HUES64 (cell line): ENCODE measurements at regions not wholly inside any gene's neighbourhood (a gene's known extent, or its start where the extent isn't known, plus 50 kb on each side); places are given as distances from the start of the nearest gene placed in this dataset.

Experiments used
- H3K27ac ChIP-seq: 2 replicates; pipeline ENCODE4 v1.7.0; 2013; ENCODE audit warnings: low read depth, low read length, inconsistent platforms
- H3K27me3 ChIP-seq: 2 replicates; pipeline ENCODE4 v1.6.1; 2013; ENCODE audit warnings: mild to moderate bottlenecking, low read length; ENCODE audit not compliant: insufficient read depth
- H3K36me3 ChIP-seq: 2 replicates; pipeline ENCODE4 v1.6.1; 2013; ENCODE audit warnings: mild to moderate bottlenecking, low read length; ENCODE audit not compliant: insufficient read depth
- H3K4me1 ChIP-seq: 2 replicates; pipeline ENCODE4 v1.6.1; 2013; ENCODE audit warnings: mild to moderate bottlenecking, low read length, moderate library complexity; ENCODE audit not compliant: insufficient read depth
- H3K4me3 ChIP-seq: 2 replicates; pipeline ENCODE4 v1.5.1; 2013; ENCODE audit warnings: mild to moderate bottlenecking, low read length, moderate library complexity
- H3K9ac ChIP-seq: 2 replicates; pipeline ENCODE4 v1.6.1; 2013; ENCODE audit warnings: mild to moderate bottlenecking, low read depth, low read length
- H3K9me3 ChIP-seq: 2 replicates; pipeline ENCODE4 v1.6.1; 2013; ENCODE audit warnings: low read depth, low read length; ENCODE audit not compliant: insufficient read depth
- WGBS: fragments of 150-250, 120-280 bp; methylation state at CpG from one replicate; pipeline ENCODE4 v1.1.7; 2013; ENCODE audit warnings: missing lambda C conversion rate; 5-methylcytosine and 5-hydroxymethylcytosine counted together

- Histone ChIP-seq H3K9me3 (no peaks in the 10 kb centered on the region), H3K27me3 (no peaks in the 10 kb centered on the region), H3K27ac (no peak overlapping the region), H3K36me3 (no peaks in the 10 kb centered on the region), H3K9ac (no peak overlapping the region), H3K4me3 (no peak overlapping the region), H3K4me1 (peaks cover 11% of the 10 kb centered on the region)
- 97% methylated on average over 6 of the region's 7 CpGs for WGBS
Measured at GRCh38 chr5:67679184-67679841, 482.7 kb upstream of the CD180 start.

DNA sequence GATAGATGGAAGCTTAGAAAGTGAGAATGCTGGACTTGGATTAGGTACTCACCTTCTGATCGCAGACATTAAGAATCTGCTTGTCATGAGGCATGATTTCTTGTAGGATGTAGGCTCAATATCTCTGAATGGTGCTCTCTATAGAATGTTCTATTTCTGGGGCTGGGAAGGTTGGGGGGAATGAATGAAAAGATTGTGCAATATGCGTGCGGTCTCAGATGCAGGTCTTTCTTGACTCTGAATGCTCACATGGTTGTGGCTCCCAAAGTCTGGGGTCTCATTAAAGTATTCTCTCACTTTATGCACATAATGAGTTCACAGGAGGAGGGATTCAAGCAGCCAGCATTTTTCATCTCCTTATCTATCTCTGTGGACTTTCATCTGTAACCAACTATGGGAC, 482.0 kb upstream of the CD180 start:
- no peak overlapping the region for H3K4me3 ChIP-seq
- peaks cover 11% of the 10 kb centered on the region for H3K4me1 ChIP-seq
- no peaks in the 10 kb centered on the region for H3K36me3 ChIP-seq
- no peak overlapping the region for H3K27ac ChIP-seq
- H3K27me3 ChIP-seq: no peaks in the 10 kb centered on the region
- no peak overlapping the region for H3K9ac ChIP-seq
- H3K9me3 ChIP-seq: no peaks in the 10 kb centered on the region
- 96% methylated on average over 3 of the region's 3 CpGs for WGBS

GRCh38 chr5:67677422-67677970, 480.9 kb upstream of the CD180 start:
- WGBS: 93% methylated on average over 2 of the region's 2 CpGs
- H3K4me3 ChIP-seq: no peak overlapping the region

DNA sequence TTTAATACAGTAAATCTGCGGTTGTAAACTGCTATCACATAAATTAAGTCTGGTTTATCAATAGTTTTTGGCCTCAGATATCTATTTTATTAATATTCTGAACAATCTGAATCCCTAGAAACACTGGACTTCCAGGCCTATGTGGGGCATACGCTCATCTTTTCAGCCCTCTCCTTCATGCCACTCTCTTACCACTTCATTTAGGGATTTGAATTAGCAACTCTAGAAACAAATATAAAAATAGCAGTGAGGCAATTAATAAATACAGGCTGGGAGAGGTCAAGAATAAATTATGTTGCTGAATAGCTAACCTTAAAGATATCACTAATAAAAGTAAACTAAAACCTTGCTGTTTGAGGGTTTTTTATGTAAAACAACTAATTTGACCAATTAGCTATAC, 480.3 kb upstream of the CD180 start:
- Histone ChIP-seq H3K36me3 (no peaks in the 10 kb centered on the region), H3K27ac (no peak overlapping the region), H3K27me3 (no peaks in the 10 kb centered on the region), H3K9ac (no peak overlapping the region), H3K4me1 (peaks cover 11% of the 10 kb centered on the region), H3K4me3 (no peak overlapping the region), H3K9me3 (no peaks in the 10 kb centered on the region)
- WGBS: 100% methylated on average over 1 of the region's 2 CpGs

More at GRCh38 chr5:67677422-67677970, 480.9 kb upstream of the CD180 start:
- no peak overlapping the region for H3K27ac ChIP-seq
- H3K9ac ChIP-seq: no peak overlapping the region
- no peaks in the 10 kb centered on the region for H3K27me3 ChIP-seq
- H3K36me3 ChIP-seq: no peaks in the 10 kb centered on the region
- H3K9me3 ChIP-seq: no peaks in the 10 kb centered on the region
- H3K4me1 ChIP-seq: peaks cover 11% of the 10 kb centered on the region

DNA sequence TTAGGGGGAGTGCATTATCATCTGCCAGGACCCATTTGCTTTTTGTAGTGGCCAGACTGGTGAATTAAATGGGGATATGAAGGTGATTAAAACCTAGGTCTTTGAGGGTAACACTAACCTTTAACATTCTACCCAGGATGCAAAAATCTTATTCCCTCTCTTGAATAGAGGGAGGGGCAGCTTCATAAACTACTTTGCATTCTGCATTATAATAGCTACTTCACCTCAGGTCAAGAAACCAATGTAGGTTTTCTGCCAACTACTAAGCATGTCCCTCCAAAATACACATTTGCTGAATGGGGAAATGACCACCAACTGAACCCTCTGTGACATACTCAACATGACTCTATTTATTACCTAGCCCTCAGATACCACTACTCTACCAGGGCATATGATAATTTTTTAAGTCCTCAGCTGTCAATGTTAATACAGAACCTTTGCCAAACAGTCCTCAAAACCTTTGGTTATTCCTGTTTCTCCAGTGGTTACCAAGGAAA, 477.6 kb upstream of the CD180 start:
- H3K9ac ChIP-seq: no peak overlapping the region
- H3K9me3 ChIP-seq: no peaks in the 10 kb centered on the region
- H3K27me3 ChIP-seq: no peaks in the 10 kb centered on the region
- no peak overlapping the region for H3K27ac ChIP-seq
- peaks cover 6% of the 10 kb centered on the region for H3K4me1 ChIP-seq
- H3K36me3 ChIP-seq: no peaks in the 10 kb centered on the region
- H3K4me3 ChIP-seq: no peak overlapping the region

- Histone ChIP-seq H3K36me3 (no peaks in the 10 kb centered on the region), H3K27me3 (no peaks in the 10 kb centered on the region), H3K27ac (no peak overlapping the region), H3K9me3 (0 out of 2 replicates have a peak, but pooled peaks cover 3% of the 10 kb centered on the region), H3K4me3 (no peak overlapping the region), H3K4me1 (no peaks in the 10 kb centered on the region), H3K9ac (no peak overlapping the region)
Measured at GRCh38 chr5:67673618-67674017, 477.0 kb upstream of the CD180 start.

GRCh38 chr5:67673180-67673579, 476.6 kb upstream of the CD180 start:
- Histone ChIP-seq H3K4me1 (no peaks in the 10 kb centered on the region), H3K27ac (no peak overlapping the region), H3K27me3 (no peaks in the 10 kb centered on the region), H3K36me3 (no peaks in the 10 kb centered on the region), H3K9me3 (0 out of 2 replicates have a peak, but pooled peaks cover 3% of the 10 kb centered on the region), H3K4me3 (no peak overlapping the region), H3K9ac (no peak overlapping the region)
- WGBS: 91% methylated on average over 3 of the region's 3 CpGs

GRCh38 chr5:67672636-67673035, 476.0 kb upstream of the CD180 start:
- 100% methylated on average over 1 of the region's 1 CpG for WGBS
- H3K4me1 ChIP-seq: no peaks in the 10 kb centered on the region

DNA sequence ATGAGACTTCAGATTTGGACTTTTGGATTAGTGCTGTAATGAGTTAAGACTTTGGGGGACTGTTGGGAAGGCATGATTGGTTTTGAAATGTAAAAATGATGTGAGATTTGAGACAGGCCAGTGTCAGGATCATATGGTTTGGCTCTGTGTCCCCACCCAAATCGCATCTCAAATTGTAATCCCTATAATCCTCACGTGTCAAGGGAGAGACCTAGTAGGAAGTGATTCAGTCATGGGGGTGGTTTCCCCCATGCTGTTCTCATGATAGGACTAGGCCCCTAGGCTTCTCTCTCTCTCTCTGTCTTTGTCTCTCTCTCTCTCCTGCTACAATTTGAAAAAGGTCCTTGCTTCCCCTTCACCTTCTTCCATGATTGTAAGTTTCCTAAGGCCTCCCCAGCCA, 473.3 kb upstream of the CD180 start:
- Histone ChIP-seq H3K4me3 (no peak overlapping the region), H3K4me1 (no peaks in the 10 kb centered on the region), H3K36me3 (no peaks in the 10 kb centered on the region), H3K9ac (no peak overlapping the region), H3K27ac (no peak overlapping the region), H3K27me3 (no peaks in the 10 kb centered on the region), H3K9me3 (peaks cover 19% of the 10 kb centered on the region)
- WGBS: 100% methylated on average over 2 of the region's 2 CpGs

More at GRCh38 chr5:67672636-67673035, 476.0 kb upstream of the CD180 start:
- no peak overlapping the region for H3K9ac ChIP-seq
- H3K36me3 ChIP-seq: no peaks in the 10 kb centered on the region
- H3K9me3 ChIP-seq: peaks cover 8% of the 10 kb centered on the region; the same call in 1 of the 2 replicates
- H3K27ac ChIP-seq: no peak overlapping the region
- no peaks in the 10 kb centered on the region for H3K27me3 ChIP-seq
- no peak overlapping the region for H3K4me3 ChIP-seq

DNA sequence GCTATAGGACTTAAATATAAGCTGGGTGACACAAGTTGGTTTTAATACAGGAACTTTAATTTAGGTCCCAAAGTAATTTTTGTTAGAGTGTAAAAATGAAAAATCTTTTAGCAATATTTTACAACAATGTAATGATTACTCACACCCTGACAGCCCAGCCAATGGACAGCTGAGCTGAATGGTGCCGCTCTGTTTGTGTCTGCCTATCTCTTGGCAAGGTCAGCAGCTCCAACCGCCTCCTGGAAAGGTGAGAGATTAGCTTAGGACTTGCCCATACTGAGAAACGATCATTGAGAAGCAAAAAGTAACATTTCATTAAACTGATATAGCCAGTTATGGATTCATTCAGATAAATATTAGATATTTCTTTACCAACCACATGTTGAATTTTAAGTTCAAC, 463.6 kb upstream of the CD180 start:
- Histone ChIP-seq H3K4me1 (no peaks in the 10 kb centered on the region), H3K27me3 (no peaks in the 10 kb centered on the region), H3K9ac (no peak overlapping the region), H3K4me3 (no peak overlapping the region), H3K36me3 (no peaks in the 10 kb centered on the region), H3K9me3 (no peaks in the 10 kb centered on the region), H3K27ac (no peak overlapping the region)
- 91% methylated on average over 3 of the region's 3 CpGs for WGBS

DNA sequence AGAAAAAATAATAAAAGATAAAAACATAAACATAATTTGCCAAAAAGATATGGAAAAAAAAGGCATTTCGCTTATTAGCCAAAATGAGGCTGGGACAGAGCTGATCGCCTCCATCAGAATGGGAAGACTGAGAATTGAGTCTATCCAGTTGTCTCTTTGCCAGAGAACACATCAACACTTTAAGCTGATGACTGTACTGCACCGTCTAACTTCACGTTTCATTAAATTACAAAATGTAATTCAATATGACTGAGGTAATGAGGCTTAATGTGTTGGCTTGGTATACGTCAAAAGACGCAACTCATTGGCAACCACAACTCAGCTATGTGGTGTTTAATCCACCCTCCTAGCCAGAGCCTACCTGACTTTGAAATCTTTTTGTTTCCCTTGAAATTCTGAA, 462.7 kb upstream of the CD180 start:
- no peaks in the 10 kb centered on the region for H3K36me3 ChIP-seq
- no peak overlapping the region for H3K9ac ChIP-seq
- no peaks in the 10 kb centered on the region for H3K9me3 ChIP-seq
- H3K27me3 ChIP-seq: no peaks in the 10 kb centered on the region
- 100% methylated on average over 3 of the region's 6 CpGs for WGBS
- no peak overlapping the region for H3K4me3 ChIP-seq
- no peak overlapping the region for H3K27ac ChIP-seq
- no peaks in the 10 kb centered on the region for H3K4me1 ChIP-seq
